DOHH2 (cell line): ENCODE measurements at regions not wholly inside any gene's neighbourhood (a gene's known extent, or its start where the extent isn't known, plus 50 kb on each side); places are given as distances from the start of the nearest gene placed in this dataset.

Source experiments
- H3F3A ChIP-seq: fragments of 200-600 bp; sonication (generic), shearing (Covaris generic); 2 replicates; pipeline ENCODE4 v1.6.0; 2016; ENCODE audit warnings: antibody characterized with exemption, mild to moderate bottlenecking; ENCODE audit not compliant: control insufficient read depth, insufficient read depth
- H3K27ac ChIP-seq: fragments of 200-600 bp; sonication (generic); 2 replicates; pipeline ENCODE4 v1.5.1; 2014; ENCODE audit warnings: low read depth, mild to moderate bottlenecking, low read length, moderate library complexity
- H3K27me3 ChIP-seq: fragments of 200-600 bp; sonication (generic); 2 replicates; pipeline ENCODE4 v1.6.1; 2014; ENCODE audit warnings: mild to moderate bottlenecking, low read length, mixed read lengths; ENCODE audit not compliant: control insufficient read depth
- H3K36me3 ChIP-seq: fragments of 200-600 bp; sonication (generic); 2 replicates; pipeline ENCODE4 v1.6.1; 2014; ENCODE audit warnings: mild to moderate bottlenecking, low read length, moderate library complexity, mixed read lengths; ENCODE audit not compliant: control insufficient read depth
- H3K4me1 ChIP-seq: fragments of 200-600 bp; sonication (generic); 2 replicates; pipeline ENCODE4 v1.6.1; 2014; ENCODE audit warnings: mild to moderate bottlenecking, low read length, mixed read lengths; ENCODE audit not compliant: control insufficient read depth
- H3K4me2 ChIP-seq: fragments of 200-600 bp; sonication (generic); 2 replicates; pipeline ENCODE4 v1.6.0; 2014; ENCODE audit warnings: mild to moderate bottlenecking, low read length, moderate library complexity
- H3K4me3 ChIP-seq: fragments of 200-600 bp; sonication (generic); 2 replicates; pipeline ENCODE4 v1.5.1; 2014; ENCODE audit warnings: mild to moderate bottlenecking, low read length, mixed read lengths
- H3K79me2 ChIP-seq: fragments of 200-600 bp; sonication (generic); 2 replicates; pipeline ENCODE4 v1.6.1; 2014; ENCODE audit warnings: mild to moderate bottlenecking, low read length, mixed read lengths; ENCODE audit not compliant: control insufficient read depth
- H3K9me2 ChIP-seq: fragments of 200-600 bp; sonication (generic); replicated peaks from 2 replicates; pipeline ENCODE4 v1.6.1; 2014; ENCODE audit warnings: mild to moderate bottlenecking, low read length, mixed read lengths; ENCODE audit not compliant: control insufficient read depth
- H3K9me3 ChIP-seq: fragments of 200-600 bp; sonication (generic); 2 replicates; pipeline ENCODE4 v1.6.1; 2014; ENCODE audit warnings: antibody characterized with exemption, low read length, mixed read lengths; ENCODE audit not compliant: control insufficient read depth, insufficient read depth
- H4K20me1 ChIP-seq: fragments of 200-600 bp; sonication (generic); 2 replicates; pipeline ENCODE4 v1.6.0; 2014; ENCODE audit warnings: low read depth, mild to moderate bottlenecking, antibody characterized with exemption, low read length, moderate library complexity; ENCODE audit not compliant: control insufficient read depth, insufficient read depth
- EZH2phosphoT487 ChIP-seq: fragments of 200-600 bp; sonication (generic); IDR thresholded peaks from 2 replicates; pipeline ENCODE4 v1.6.1; 2017; ENCODE audit warnings: borderline replicate concordance, mild to moderate bottlenecking, antibody characterized with exemption, low read length, moderate library complexity, mixed read lengths
- TF ChIP-seq, protein P1 (sequence below): fragments of 200-600 bp; sonication (generic); IDR thresholded peaks from one replicate; pipeline ENCODE4 v1.5.1; 2014; ENCODE audit warnings: antibody characterized with exemption, mild to moderate bottlenecking, low read depth, low read length; ENCODE audit not compliant: poor library complexity, severe bottlenecking

DNA sequence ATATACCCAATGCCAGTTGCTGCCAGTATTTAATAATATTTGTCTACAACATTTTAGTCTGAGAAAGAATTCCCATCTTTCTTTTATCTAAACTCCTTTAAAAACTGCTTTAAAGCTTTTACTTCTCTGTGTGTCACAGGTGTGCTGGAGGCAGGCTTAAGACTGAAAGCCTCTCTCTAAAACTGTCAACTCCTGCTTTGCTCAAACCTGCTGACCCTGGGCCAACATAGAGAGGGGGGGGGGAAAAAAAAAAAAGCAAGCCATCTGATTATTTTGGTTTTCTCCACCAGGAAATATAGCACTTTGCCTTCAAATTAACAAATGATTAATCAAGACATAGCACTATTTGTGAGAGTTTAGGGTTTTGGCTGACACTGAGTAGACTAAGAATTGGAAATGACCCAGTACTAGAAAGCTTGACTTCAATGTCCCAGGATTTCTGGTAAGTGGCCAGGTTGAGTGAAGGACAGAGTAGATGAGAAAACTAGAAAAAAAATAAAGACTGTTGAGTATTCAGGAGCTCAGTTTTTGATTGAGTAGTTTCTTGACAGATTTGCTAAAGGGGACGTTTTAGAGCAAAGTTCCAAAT, 357.0 kb upstream of the FLRT2 start:
- H3K4me3 ChIP-seq: no peak overlapping the region
- no peaks in the 10 kb centered on the region for H4K20me1 ChIP-seq
- no peaks in the 10 kb centered on the region for H3K27me3 ChIP-seq
- no peaks in the 10 kb centered on the region for H3K36me3 ChIP-seq
- no peak for TF ChIP-seq EZH2phosphoT487
- TF ChIP-seq, protein P1, sequence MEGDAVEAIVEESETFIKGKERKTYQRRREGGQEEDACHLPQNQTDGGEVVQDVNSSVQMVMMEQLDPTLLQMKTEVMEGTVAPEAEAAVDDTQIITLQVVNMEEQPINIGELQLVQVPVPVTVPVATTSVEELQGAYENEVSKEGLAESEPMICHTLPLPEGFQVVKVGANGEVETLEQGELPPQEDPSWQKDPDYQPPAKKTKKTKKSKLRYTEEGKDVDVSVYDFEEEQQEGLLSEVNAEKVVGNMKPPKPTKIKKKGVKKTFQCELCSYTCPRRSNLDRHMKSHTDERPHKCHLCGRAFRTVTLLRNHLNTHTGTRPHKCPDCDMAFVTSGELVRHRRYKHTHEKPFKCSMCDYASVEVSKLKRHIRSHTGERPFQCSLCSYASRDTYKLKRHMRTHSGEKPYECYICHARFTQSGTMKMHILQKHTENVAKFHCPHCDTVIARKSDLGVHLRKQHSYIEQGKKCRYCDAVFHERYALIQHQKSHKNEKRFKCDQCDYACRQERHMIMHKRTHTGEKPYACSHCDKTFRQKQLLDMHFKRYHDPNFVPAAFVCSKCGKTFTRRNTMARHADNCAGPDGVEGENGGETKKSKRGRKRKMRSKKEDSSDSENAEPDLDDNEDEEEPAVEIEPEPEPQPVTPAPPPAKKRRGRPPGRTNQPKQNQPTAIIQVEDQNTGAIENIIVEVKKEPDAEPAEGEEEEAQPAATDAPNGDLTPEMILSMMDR: no peak
- H3K9me2 ChIP-seq: no peaks in the 10 kb centered on the region
- no peaks in the 10 kb centered on the region for H3K79me2 ChIP-seq
- no peaks in the 10 kb centered on the region for H3K4me1 ChIP-seq
- H3K27ac ChIP-seq: no peak overlapping the region
- no peaks in the 10 kb centered on the region for H3F3A ChIP-seq
- H3K9me3 ChIP-seq: no peaks in the 10 kb centered on the region
- no peak overlapping the region for H3K4me2 ChIP-seq

DNA sequence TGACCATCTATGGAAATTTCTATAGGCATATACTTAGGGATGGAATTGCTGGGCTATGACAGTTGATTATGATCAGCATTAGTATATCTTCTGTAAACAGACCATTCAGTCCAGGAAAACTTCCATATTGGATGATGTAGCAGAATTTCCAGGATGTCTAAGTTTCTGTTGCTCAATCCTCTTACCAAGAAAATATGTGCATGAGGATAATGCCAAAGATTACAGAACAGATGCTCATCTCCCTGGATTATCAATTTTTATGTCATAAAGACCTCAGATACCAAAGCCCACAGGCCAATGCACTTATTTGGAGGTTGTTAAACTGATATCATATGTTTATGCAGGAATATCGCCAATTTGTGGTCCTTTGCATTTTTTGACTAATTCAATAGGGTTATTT, 354.4 kb upstream of the FLRT2 start:
- no peaks in the 10 kb centered on the region for H3K9me2 ChIP-seq
- no peaks in the 10 kb centered on the region for H3K9me3 ChIP-seq
- no peaks in the 10 kb centered on the region for H3F3A ChIP-seq
- no peaks in the 10 kb centered on the region for H3K27me3 ChIP-seq
- H3K79me2 ChIP-seq: no peaks in the 10 kb centered on the region
- TF ChIP-seq, protein P1: no peak
- no peak overlapping the region for H3K27ac ChIP-seq
- no peaks in the 10 kb centered on the region for H3K4me1 ChIP-seq
- no peaks in the 10 kb centered on the region for H3K36me3 ChIP-seq
- no peak overlapping the region for H3K4me3 ChIP-seq
- H4K20me1 ChIP-seq: no peaks in the 10 kb centered on the region
- H3K4me2 ChIP-seq: no peak overlapping the region

GRCh38 chr14:85178864-85179263, 351.1 kb upstream of the FLRT2 start:
- Histone ChIP-seq H3F3A (no peaks in the 10 kb centered on the region), H3K79me2 (no peaks in the 10 kb centered on the region), H4K20me1 (no peaks in the 10 kb centered on the region), H3K4me1 (no peaks in the 10 kb centered on the region), H3K9me2 (no peaks in the 10 kb centered on the region), H3K4me2 (no peak overlapping the region), H3K36me3 (no peaks in the 10 kb centered on the region), H3K27ac (no peak overlapping the region), H3K9me3 (no peaks in the 10 kb centered on the region), H3K27me3 (no peaks in the 10 kb centered on the region), H3K4me3 (no peak overlapping the region)
- TF ChIP-seq, protein P1: no peak
- no peak for TF ChIP-seq EZH2phosphoT487
